Lung (tissue), 11 donors: ENCODE measurements at regions not wholly inside any gene's neighbourhood (a gene's known extent, or its start where the extent isn't known, plus 50 kb on each side); places are given as distances from the start of the nearest gene placed in this dataset.

Experiments used
- ATAC-seq: fragments of 200-7000 bp; cut with Tn5 transposase; one replicate; pipeline ENCODE4 v1.9.1; 2020; ENCODE audit warnings: moderate number of reproducible peaks; ENCODE audit not compliant: insufficient read depth, low FRiP score
- DNase-seq, 3 donors: peaks; one replicate each; pipeline ENCODE4 v3.0.0-alpha.2; 2013 to 2017
- H3K27ac ChIP-seq, 2 donors: one replicate each; pipeline ENCODE4 v1.5.1; 2013; ENCODE audit warnings: mild to moderate bottlenecking in 2 of 2, moderate library complexity in 2 of 2, control low read depth in 1 of 2, inconsistent platforms in 1 of 2, low read depth in 1 of 2, low read length in 1 of 2
- H3K27me3 ChIP-seq, 3 donors: one replicate each; pipeline ENCODE4 v1.5.1; 2013; ENCODE audit warnings: low read length in 2 of 3; ENCODE audit not compliant: control insufficient read depth in 3 of 3, insufficient read depth in 3 of 3
- H3K36me3 ChIP-seq, 4 donors: one replicate each; pipeline ENCODE4 v1.5.1; 2013; ENCODE audit warnings: low read length in 4 of 4, mild to moderate bottlenecking in 1 of 4, moderate library complexity in 1 of 4; ENCODE audit not compliant: control insufficient read depth in 4 of 4, insufficient read depth in 4 of 4
- H3K4me1 ChIP-seq, 5 donors: one replicate each; pipeline ENCODE4 v1.5.1; 2013; ENCODE audit warnings: low read length in 5 of 5, mild to moderate bottlenecking in 2 of 5, moderate library complexity in 1 of 5; ENCODE audit not compliant: control insufficient read depth in 5 of 5, insufficient read depth in 5 of 5
- H3K4me3 ChIP-seq: one replicate; pipeline ENCODE4 v1.5.1; 2013; ENCODE audit warnings: mild to moderate bottlenecking, control low read depth, moderate library complexity
- H3K9ac ChIP-seq, 2 donors: one replicate each; pipeline ENCODE4 v1.5.1; 2013; ENCODE audit warnings: low read length in 2 of 2, control low read depth in 1 of 2; ENCODE audit not compliant: insufficient read depth in 1 of 2
- H3K9me3 ChIP-seq, 4 donors: one replicate each; pipeline ENCODE4 v1.5.1; 2013; ENCODE audit warnings: low read length in 3 of 4, mild to moderate bottlenecking in 1 of 4, moderate library complexity in 1 of 4; ENCODE audit not compliant: control insufficient read depth in 4 of 4, insufficient read depth in 3 of 4
- WGBS, 2 donors: extraction: QIAGEN DNeasy Blood & Tissue Kit; methylation state at CpG; one replicate each; pipeline ENCODE4 v1.1.7; 2013; 5-methylcytosine and 5-hydroxymethylcytosine counted together
- TF ChIP-seq, protein P1 (sequence below): IDR thresholded peaks from 2 replicates; pipeline ENCODE4 v1.5.1; 2012; ENCODE audit warnings: mild to moderate bottlenecking; ENCODE audit errors: control extremely low read depth, extremely low read depth
- donor health status: control.
- donor health status: control.
- donor health status: Bipolar disorder and iron deficiency.
- donor health status: healthy.
- donor health status: DM: yes; HTN: yes; CAD: no.

- H3K9me3 ChIP-seq = no peaks in the 10 kb centered on the region
- H3K4me3 ChIP-seq = no peak overlapping the region
- DNase-seq = no peak
- H3K36me3 ChIP-seq = no peaks in the 10 kb centered on the region
- H3K27ac ChIP-seq = no peak overlapping the region
- 86 to 93% methylated on average over 2 of the region's 2 CpGs for WGBS, 2 donors
- no peak for ATAC-seq
- TF ChIP-seq, protein P1, sequence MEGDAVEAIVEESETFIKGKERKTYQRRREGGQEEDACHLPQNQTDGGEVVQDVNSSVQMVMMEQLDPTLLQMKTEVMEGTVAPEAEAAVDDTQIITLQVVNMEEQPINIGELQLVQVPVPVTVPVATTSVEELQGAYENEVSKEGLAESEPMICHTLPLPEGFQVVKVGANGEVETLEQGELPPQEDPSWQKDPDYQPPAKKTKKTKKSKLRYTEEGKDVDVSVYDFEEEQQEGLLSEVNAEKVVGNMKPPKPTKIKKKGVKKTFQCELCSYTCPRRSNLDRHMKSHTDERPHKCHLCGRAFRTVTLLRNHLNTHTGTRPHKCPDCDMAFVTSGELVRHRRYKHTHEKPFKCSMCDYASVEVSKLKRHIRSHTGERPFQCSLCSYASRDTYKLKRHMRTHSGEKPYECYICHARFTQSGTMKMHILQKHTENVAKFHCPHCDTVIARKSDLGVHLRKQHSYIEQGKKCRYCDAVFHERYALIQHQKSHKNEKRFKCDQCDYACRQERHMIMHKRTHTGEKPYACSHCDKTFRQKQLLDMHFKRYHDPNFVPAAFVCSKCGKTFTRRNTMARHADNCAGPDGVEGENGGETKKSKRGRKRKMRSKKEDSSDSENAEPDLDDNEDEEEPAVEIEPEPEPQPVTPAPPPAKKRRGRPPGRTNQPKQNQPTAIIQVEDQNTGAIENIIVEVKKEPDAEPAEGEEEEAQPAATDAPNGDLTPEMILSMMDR = no peak
- H3K27me3 ChIP-seq = no peaks in the 10 kb centered on the region
- H3K4me1 ChIP-seq = no peaks in the 10 kb centered on the region
- no peak overlapping the region for H3K9ac ChIP-seq
Measured at GRCh38 chr9:28662675-28663074, 1089.4 kb upstream of the C9orf72 start.

- no peaks in the 10 kb centered on the region for H3K27me3 ChIP-seq
- H3K9me3 ChIP-seq = no peaks in the 10 kb centered on the region
- H3K9ac ChIP-seq = no peak overlapping the region
- no peaks in the 10 kb centered on the region for H3K36me3 ChIP-seq
- ATAC-seq (no peak), DNase-seq (no peak)
- WGBS, 2 donors = 68 to 80% methylated on average over 2 of the region's 2 CpGs
- H3K4me3 ChIP-seq = no peak overlapping the region
- H3K4me1 ChIP-seq = no peaks in the 10 kb centered on the region
- TF ChIP-seq, protein P1 = no peak
- no peak overlapping the region for H3K27ac ChIP-seq
Measured at GRCh38 chr9:28668158-28668557, 1094.9 kb upstream of the C9orf72 start.

GRCh38 chr9:28671000-28671399 is 1097.7 kb upstream of the C9orf72 start:
- WGBS, 2 donors = 71 to 81% methylated on average over 3 of the region's 3 CpGs
- no peaks in the 10 kb centered on the region for H3K9me3 ChIP-seq
- no peak overlapping the region for H3K4me3 ChIP-seq
- H3K4me1 ChIP-seq = no peaks in the 10 kb centered on the region
- no peak overlapping the region for H3K9ac ChIP-seq
- no peaks in the 10 kb centered on the region for H3K36me3 ChIP-seq
- no peaks in the 10 kb centered on the region for H3K27me3 ChIP-seq
- no peak for DNase-seq
- H3K27ac ChIP-seq = no peak overlapping the region
- no peak for ATAC-seq
- TF ChIP-seq, protein P1 = no peak

DNA sequence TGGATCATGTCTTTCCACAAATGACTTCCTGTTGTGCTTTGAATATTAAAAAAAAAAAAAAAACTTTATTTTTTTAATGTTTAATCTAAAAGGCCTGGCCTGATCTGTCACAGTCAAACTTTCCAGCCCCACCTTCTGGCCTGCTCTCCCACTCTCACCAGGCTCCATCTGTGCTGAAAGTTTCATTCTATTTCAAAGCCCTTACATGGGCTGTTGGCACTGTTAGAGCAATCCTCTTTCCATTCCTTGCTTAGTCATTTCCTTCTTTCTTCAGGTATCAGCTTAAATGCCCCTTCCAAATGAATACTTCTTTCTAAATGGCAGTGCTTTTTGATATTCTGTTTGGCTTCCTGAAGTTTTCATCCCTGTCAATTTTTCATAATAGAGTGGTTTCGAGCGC is 1104.8 kb upstream of the C9orf72 start:
- ATAC-seq (no peak), DNase-seq (no peak)
- H3K36me3 ChIP-seq = no peaks in the 10 kb centered on the region
- TF ChIP-seq, protein P1 = no peak
- no peaks in the 10 kb centered on the region for H3K27me3 ChIP-seq
- H3K9ac ChIP-seq = no peak overlapping the region
- no peaks in the 10 kb centered on the region for H3K4me1 ChIP-seq
- no peaks in the 10 kb centered on the region for H3K9me3 ChIP-seq
- no peak overlapping the region for H3K27ac ChIP-seq
- WGBS, 2 donors = 93% methylated on average over 2 of the region's 2 CpGs
- no peak overlapping the region for H3K4me3 ChIP-seq
